Activated naive CD4-positive, alpha-beta T cell treated with anti-CD3 and anti-CD28 coated beads, Interleukin-2, amount 50 U/mL, for 24 hours (primary cell): ENCODE measurements at regions not wholly inside any gene's neighbourhood (a gene's known extent, or its start where the extent isn't known, plus 50 kb on each side); places are given as distances from the start of the nearest gene placed in this dataset.

Experiments
- H3K27ac Mint-ChIP-seq: one replicate; pipeline ENCODE4 v1.8.0; 2021; ENCODE audit warnings: mild to moderate bottlenecking, mixed read lengths
- H3K27me3 Mint-ChIP-seq: one replicate; pipeline ENCODE4 v1.8.0; 2021; ENCODE audit warnings: mixed read lengths
- H3K36me3 Mint-ChIP-seq: one replicate; pipeline ENCODE4 v1.8.0; 2021; ENCODE audit warnings: mixed read lengths
- H3K4me1 Mint-ChIP-seq: one replicate; pipeline ENCODE4 v1.8.0; 2021; ENCODE audit warnings: mixed read lengths
- H3K4me3 Mint-ChIP-seq: one replicate; pipeline ENCODE4 v1.8.0; 2021; ENCODE audit warnings: mild to moderate bottlenecking, mixed read lengths
- H3K9me3 Mint-ChIP-seq: one replicate; pipeline ENCODE4 v1.8.0; 2021; ENCODE audit warnings: mixed read lengths

DNA sequence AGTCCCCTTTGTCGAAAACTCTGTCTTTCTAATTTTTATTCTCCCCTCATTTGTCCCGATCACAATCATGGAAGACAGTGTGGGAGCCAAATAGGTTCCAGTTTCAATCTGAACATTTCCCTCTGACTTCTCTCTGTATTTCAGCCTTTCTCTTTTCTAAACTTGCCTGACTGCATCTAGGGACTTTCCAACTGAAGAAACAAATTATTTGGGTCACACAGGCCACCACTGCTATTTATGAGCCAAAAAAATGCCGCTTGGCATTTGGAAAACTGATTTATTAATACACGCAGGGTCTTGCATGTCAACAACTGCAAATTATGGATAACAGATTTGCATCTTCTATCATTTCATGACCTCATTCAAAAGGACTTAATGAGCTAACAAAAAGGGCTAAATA, 55.2 kb upstream of the ELAC2 start:
- no peaks in the 10 kb centered on the region for H3K9me3 Mint-ChIP-seq
- H3K27ac Mint-ChIP-seq = no peak overlapping the region
- no peaks in the 10 kb centered on the region for H3K4me1 Mint-ChIP-seq
- H3K4me3 Mint-ChIP-seq = no peak overlapping the region
- peaks cover 5% of the 10 kb centered on the region for H3K27me3 Mint-ChIP-seq
- no peaks in the 10 kb centered on the region for H3K36me3 Mint-ChIP-seq

DNA sequence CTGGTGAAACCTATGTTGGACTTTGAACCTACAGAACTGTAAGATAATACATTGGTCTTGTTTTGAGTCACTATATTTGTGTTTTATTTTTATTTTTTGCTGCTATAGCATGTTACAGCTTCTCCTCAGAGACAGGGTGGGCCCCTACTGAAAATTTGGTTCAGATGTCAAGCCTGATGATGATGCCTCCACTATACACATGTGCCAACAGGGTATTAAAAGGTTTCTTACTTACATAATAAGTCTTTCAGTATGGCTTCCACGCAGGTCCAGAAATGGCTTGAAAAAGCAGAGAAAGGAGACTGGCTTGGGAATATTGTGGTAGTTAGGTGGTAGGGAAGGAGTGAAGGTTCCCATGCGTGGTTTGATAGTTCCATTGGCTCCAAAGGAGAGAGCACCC, 52.9 kb upstream of the ELAC2 start:
- Mint-ChIP-seq H3K27me3 (peaks cover 8% of the 10 kb centered on the region), H3K36me3 (no peaks in the 10 kb centered on the region), H3K4me3 (no peak overlapping the region), H3K27ac (no peak overlapping the region), H3K4me1 (no peaks in the 10 kb centered on the region), H3K9me3 (no peaks in the 10 kb centered on the region)

DNA sequence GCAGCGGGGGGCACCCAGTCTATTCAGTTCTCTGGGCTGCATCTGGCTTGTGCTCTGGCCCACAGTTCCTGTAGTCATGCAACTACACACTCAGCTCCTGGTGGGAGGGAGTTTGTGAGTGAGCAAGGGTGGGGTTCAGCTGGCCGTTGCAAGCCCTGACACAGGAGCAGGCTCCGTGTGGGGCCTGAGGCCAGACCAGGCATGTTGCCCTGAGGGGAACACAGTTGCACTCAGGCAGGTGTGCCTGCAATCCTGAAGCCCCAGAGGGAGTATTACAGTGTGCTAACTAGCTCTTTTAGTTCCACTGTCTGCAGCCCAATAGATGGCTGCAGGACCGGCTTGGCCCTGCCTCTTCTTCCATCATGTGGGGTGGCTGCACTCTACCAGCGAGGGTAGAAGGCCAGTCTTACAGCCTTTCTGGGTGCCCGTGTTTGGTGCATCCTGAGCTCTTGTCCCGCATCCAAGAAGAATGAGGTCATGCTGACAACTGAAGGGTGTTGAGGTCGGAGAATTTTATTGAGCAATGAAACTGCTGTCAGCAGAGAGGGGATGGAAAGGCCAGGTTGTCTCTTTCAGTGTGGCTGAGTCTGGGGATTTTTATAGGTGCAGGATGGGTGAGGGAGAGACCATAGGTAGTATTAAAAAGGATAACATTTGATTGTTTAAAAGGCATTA, 49.9 kb upstream of the ELAC2 start:
- Mint-ChIP-seq H3K4me1 (no peaks in the 10 kb centered on the region), H3K9me3 (no peaks in the 10 kb centered on the region), H3K36me3 (no peaks in the 10 kb centered on the region), H3K4me3 (no peak overlapping the region), H3K27me3 (peaks cover 6% of the 10 kb centered on the region), H3K27ac (no peak overlapping the region)
